ENCODE measurements at regions not wholly inside any gene's neighbourhood (a gene's known extent, or its start where the extent isn't known, plus 50 kb on each side); places are given as distances from the start of the nearest gene placed in this dataset.
A peak's percentile ranks its signal among the peaks of the same experiment; 100 is the strongest.

GRCh38 chr18:23384778-23385736, 68.0 kb upstream of the RIOK3 start:
- Mint-ChIP-seq H3K4me1 (ENCODE audit: low read depth in 2 of 2) (peaks cover 12 to 20% of the 10 kb centered on the region in 2 donors), H3K4me3 (no peak overlapping the region), H3K27ac (peak overlapping the region in 1 of 2 donors; percentile 34), H3K9me3 (no peaks in the 10 kb centered on the region), H3K27me3 (no peaks in the 10 kb centered on the region), H3K36me3 (peaks cover 6% of the 10 kb centered on the region)
- no peak for ATAC-seq
- DNase-seq (ENCODE audit: low spot score) = no peak

DNA sequence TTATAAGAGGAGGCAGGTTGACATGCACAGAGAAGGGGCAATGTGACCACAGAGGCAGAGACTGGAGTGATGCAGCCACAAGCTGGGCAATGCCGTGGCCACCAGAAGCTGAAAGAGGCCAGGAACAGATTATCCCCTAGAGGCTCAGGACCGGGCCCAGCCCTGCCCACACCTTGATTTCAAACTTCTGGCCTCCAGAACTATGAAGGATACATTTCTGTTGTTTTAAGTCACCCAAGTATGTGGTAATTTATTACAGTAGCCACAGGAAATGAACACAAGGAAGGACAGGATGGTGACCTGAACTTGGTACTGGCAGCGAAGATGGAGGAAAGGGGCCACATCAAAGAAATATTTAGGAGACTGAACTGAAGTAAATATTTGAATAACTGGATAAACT, 66.8 kb upstream of the RIOK3 start:
- H3K27ac Mint-ChIP-seq = no peak overlapping the region
- H3K27me3 Mint-ChIP-seq = no peaks in the 10 kb centered on the region
- no peak for ATAC-seq
- H3K4me3 Mint-ChIP-seq = no peak overlapping the region
- H3K4me1 Mint-ChIP-seq (ENCODE audit: low read depth in 2 of 2) = peaks cover 12 to 20% of the 10 kb centered on the region in 2 donors
- DNase-seq (ENCODE audit: low spot score) = no peak
- peaks cover 6% of the 10 kb centered on the region for H3K36me3 Mint-ChIP-seq
- H3K9me3 Mint-ChIP-seq = no peaks in the 10 kb centered on the region

DNA sequence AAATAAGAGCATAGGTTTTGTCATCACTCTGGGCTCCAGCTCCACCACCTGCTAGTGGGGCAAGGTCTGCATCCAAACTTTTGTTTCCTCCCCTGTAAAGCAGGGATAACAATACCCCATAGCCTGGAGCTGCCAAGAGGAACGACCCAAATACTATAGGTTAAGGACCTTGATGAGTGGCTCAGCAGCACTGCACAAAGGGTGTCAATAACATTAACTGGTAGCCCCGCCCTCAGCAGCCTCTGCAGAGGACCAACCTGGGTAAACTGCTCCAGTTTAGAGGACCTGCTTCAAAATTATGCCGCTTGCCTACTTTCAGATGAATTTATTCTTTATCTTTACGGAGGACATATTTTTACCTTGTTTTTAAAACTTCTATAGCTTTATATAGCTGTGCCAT, 65.8 kb upstream of the RIOK3 start:
- Mint-ChIP-seq H3K36me3 (peaks cover 6% of the 10 kb centered on the region), H3K9me3 (no peaks in the 10 kb centered on the region), H3K27ac (no peak overlapping the region), H3K27me3 (no peaks in the 10 kb centered on the region), H3K4me1 (ENCODE audit: low read depth in 2 of 2) (peaks cover 12 to 20% of the 10 kb centered on the region in 2 donors), H3K4me3 (no peak overlapping the region)
- no peak for ATAC-seq
- no peak for DNase-seq (ENCODE audit: low spot score)

DNA sequence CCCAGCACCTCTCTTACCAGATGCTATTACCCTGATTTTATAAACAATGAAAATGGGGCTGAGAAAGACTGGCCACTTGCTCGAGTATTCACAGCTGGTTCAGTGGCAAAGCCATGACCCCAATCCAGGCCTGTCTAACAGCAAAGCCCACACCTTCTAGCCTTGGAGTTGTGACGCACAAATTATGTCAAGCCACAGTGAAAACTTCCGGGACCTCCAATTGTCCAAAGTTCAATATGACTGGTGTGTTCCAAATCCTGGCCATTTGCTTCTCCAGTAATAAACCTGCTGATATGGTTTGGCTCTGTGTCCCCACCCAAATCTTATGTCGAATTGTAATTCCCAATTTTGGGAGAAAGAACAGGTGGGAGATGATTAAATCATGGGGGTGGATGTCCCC, 64.7 kb upstream of the RIOK3 start:
- H3K4me1 Mint-ChIP-seq (ENCODE audit: low read depth in 2 of 2) = peaks cover 12 to 23% of the 10 kb centered on the region in 2 donors
- ATAC-seq (no peak), DNase-seq (ENCODE audit: low spot score) (no peak)
- H3K9me3 Mint-ChIP-seq = no peaks in the 10 kb centered on the region
- no peak overlapping the region for H3K27ac Mint-ChIP-seq
- H3K4me3 Mint-ChIP-seq = no peak overlapping the region
- H3K36me3 Mint-ChIP-seq = peaks cover under 1% of the 10 kb centered on the region
- H3K27me3 Mint-ChIP-seq = no peaks in the 10 kb centered on the region

DNA sequence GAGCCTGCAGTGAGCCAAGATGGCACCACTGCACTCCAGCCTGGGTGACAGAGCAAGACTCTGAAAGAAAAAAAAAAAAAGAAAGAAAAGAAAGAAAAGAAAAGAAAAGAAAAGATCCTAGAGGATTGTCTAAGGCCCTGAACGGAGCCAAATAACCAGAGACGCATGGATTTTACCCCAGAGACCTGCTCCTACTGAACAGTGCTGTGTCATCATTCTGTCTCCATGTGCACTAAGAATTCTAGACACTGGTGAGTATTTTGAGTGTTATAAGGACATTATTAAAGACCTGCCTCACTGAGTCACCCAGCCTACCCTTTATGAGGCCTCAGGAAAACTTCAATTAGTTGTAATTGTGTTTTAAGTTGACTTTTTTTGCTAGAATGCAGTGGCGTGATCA, 61.9 kb upstream of the RIOK3 start:
- DNase-seq (ENCODE audit: low spot score) = no peak
- H3K27me3 Mint-ChIP-seq = no peaks in the 10 kb centered on the region
- no peak overlapping the region for H3K4me3 Mint-ChIP-seq
- H3K9me3 Mint-ChIP-seq = no peaks in the 10 kb centered on the region
- H3K27ac Mint-ChIP-seq = no peak overlapping the region
- no peaks in the 10 kb centered on the region for H3K36me3 Mint-ChIP-seq
- ATAC-seq = no peak
- peaks cover 0 to 19% of the 10 kb centered on the region in 2 donors for H3K4me1 Mint-ChIP-seq (ENCODE audit: low read depth in 2 of 2)

DNA sequence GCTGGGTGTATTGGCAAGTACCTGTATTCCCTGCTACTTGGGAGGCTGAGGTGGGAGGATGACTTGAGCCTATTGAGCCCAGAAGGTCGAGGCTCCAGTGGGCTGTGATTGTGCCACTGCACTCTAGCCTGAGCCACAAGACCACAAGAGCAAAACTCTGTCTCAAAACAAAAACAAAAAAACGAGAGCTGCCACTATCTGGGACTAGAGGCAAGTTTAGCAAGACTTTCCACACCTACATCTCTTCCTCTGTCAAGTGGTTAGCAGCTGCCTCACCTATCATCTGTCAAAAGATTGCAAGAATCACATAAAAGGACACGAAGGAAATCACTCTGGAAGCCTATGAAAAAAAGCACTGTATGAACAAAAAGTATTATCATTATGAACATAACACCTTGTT, 55.2 kb upstream of the RIOK3 start:
- ATAC-seq = peak in 1 of 2 donors; percentile 85
- peaks cover 25 to 50% of the 10 kb centered on the region in 2 donors for H3K4me1 Mint-ChIP-seq (ENCODE audit: low read depth in 2 of 2)
- peak overlapping the region; percentile 12 for H3K4me3 Mint-ChIP-seq
- no peaks in the 10 kb centered on the region for H3K9me3 Mint-ChIP-seq
- H3K27ac Mint-ChIP-seq = peak overlapping the region in 1 of 2 donors; percentile 37
- no peaks in the 10 kb centered on the region for H3K36me3 Mint-ChIP-seq
- peak; percentile 62 for DNase-seq (ENCODE audit: low spot score)
- H3K27me3 Mint-ChIP-seq = no peaks in the 10 kb centered on the region

- Mint-ChIP-seq H3K36me3 (peaks cover 4% of the 10 kb centered on the region), H3K9me3 (no peaks in the 10 kb centered on the region), H3K27me3 (no peaks in the 10 kb centered on the region), H3K4me1 (ENCODE audit: low read depth in 2 of 2) (peaks cover 25 to 46% of the 10 kb centered on the region in 2 donors), H3K4me3 (no peak overlapping the region), H3K27ac (peak overlapping the region in 1 of 2 donors; percentile 37)
- no peak for DNase-seq (ENCODE audit: low spot score)
- ATAC-seq = no peak
These were observed 54.7 kb upstream of the RIOK3 start for GRCh38 chr18:23398401-23398800.

GRCh38 chr18:23399067-23399466, 54.0 kb upstream of the RIOK3 start:
- DNase-seq (ENCODE audit: low spot score) (no peak), ATAC-seq (no peak)
- Mint-ChIP-seq H3K27me3 (no peaks in the 10 kb centered on the region), H3K36me3 (peaks cover 5% of the 10 kb centered on the region), H3K9me3 (no peaks in the 10 kb centered on the region), H3K27ac (no peak overlapping the region), H3K4me3 (no peak overlapping the region), H3K4me1 (ENCODE audit: low read depth in 2 of 2) (peaks cover 25 to 44% of the 10 kb centered on the region in 2 donors)

GRCh38 chr18:23400918-23401317, 52.2 kb upstream of the RIOK3 start:
- Mint-ChIP-seq H3K36me3 (peaks cover 5% of the 10 kb centered on the region), H3K4me3 (no peak overlapping the region), H3K27me3 (no peaks in the 10 kb centered on the region), H3K4me1 (ENCODE audit: low read depth in 2 of 2) (peaks cover 25 to 35% of the 10 kb centered on the region in 2 donors), H3K9me3 (no peaks in the 10 kb centered on the region), H3K27ac (no peak overlapping the region)
- ATAC-seq = no peak
- no peak for DNase-seq (ENCODE audit: low spot score)

DNA sequence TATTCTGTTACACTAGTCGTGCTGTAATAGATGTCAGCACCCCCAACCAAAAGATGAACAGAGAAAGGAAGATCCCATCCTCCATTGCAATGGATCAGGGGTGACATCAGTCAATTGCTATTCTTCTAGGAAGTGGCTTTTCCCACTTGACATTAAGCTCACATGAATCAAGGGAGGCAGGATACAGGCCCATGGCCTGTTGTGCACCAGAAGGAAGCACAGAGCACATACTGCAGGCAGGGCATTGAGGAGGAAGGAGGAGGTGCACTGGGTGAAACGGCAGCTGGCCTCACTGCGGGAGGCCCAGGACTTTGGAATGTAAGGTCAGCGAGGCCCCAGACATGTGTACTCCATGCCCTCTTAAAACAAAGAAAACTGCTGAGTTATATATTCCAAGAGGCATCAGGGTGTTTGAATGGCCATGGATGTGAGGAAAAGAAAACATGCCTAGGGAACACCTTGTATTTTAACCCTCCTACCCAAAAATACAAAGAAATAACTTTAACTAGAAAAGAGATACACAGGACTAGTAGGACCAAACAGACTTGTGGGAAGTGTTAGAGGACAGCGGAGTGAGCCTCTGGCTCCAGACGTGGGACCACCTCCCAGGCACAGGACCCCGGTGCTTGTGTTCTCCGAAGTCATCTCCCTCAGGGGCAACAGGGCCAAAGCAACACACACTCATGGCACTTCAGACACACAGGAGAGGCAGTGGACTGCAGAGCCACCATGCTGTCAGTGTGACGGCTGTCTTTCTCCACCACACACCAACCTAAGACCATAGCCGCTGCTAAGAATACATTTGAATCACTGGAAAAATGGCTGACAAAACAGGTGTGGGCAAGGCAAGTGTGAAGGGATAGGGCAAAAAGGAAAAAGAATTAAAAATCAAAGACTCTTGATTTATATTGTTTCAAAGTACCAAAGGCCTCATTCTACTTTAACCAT, 51.4 kb upstream of the RIOK3 start:
- peaks cover 20 to 30% of the 10 kb centered on the region in 2 donors for H3K4me1 Mint-ChIP-seq (ENCODE audit: low read depth in 2 of 2)
- ATAC-seq (no peak), DNase-seq (ENCODE audit: low spot score) (no peak)
- H3K4me3 Mint-ChIP-seq = no peak overlapping the region
- no peaks in the 10 kb centered on the region for H3K27me3 Mint-ChIP-seq
- no peaks in the 10 kb centered on the region for H3K9me3 Mint-ChIP-seq
- H3K36me3 Mint-ChIP-seq = peaks cover 5% of the 10 kb centered on the region
- H3K27ac Mint-ChIP-seq = no peak overlapping the region
